ENCODE measurements at regions not wholly inside any gene's neighbourhood (a gene's known extent, or its start where the extent isn't known, plus 50 kb on each side); places are given as distances from the start of the nearest gene placed in this dataset.
A peak's percentile ranks its signal among the peaks of the same experiment; 100 is the strongest.

DNA sequence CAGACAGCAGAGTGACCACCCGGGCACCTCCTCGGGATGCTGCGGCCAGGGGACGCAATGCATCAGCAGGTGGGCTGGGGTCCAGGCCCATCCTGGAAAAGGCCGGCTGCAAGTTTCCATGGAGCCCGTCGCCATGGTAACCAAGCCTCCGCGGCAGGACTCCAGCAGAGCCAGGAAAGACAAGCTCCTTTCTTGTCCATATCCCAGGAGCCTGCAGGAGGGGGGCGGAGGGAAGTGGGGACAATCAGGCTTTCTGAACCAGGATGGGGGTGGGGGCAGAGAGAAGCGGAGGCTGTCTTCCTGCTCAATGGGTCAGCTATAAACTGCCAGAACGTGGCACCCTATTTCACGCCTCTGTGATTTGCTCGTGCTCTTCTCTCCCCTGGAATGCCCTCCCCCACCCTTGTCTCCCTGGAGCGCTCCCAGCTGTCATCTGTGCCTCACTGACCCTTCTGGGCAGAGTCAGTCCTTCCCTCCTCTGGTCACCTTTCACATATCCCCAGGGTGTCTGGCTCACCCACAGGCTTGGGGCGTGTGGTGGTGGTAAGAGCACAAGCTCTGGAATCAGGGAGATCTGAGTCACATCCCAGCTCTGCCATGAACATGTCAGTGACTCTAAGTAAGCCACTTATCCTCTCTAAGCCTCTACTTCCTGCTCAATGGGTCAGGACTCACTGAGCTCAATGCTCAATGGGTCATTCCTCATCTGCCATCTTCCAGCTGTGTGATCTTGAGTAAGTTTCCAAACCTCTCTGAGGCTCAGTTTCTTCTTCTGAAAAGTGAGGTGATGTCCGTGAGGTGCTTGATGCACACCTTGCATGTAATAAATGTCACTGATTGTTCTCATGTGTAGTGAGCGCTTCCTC is 58.9 kb upstream of the LAPTM5 start:
- H3K27ac ChIP-seq, result peak overlapping the region in 3 of 5 donors; percentile 72 to 97 (median 93)
- no peak overlapping the region for H3K4me3 ChIP-seq
- peaks cover 0 to 50% (median 0%) of the 10 kb centered on the region in 3 donors for H3K27me3 ChIP-seq
- no peaks in the 10 kb centered on the region for H3K36me3 ChIP-seq
- DNase-seq, result peak in 1 of 2 donors; percentile 92
- no peaks in the 10 kb centered on the region for H3K9me3 ChIP-seq
- peaks cover 0 to 47% (median 22%) of the 10 kb centered on the region in 4 donors for H3K4me1 ChIP-seq
- WGBS, 5 donors, result 16 to 28% (median 20%) methylated on average over 18 of the region's 18 CpGs
- intact Hi-C loops (cut with DNase I; ENCODE audit: low total_unique reads), result no loop called here
- no peak for TF ChIP-seq EP300 (IDR thresholded peaks at IDR 0.05)
- TF ChIP-seq POLR2A (IDR thresholded peaks at IDR 0.05), result no peak
- no peak for TF ChIP-seq CTCF (IDR thresholded peaks at IDR 0.05)
- TF ChIP-seq POLR2AphosphoS5 (IDR thresholded peaks at IDR 0.05), result peak in 2 of 3 donors; percentile 2 to 72

GRCh38 chr1:30815556-30815955 is 58.0 kb upstream of the LAPTM5 start:
- no peak overlapping the region for H3K4me3 ChIP-seq
- 84 to 91% (median 87%) methylated on average over 8 of the region's 8 CpGs for WGBS, 5 donors
- H3K9me3 ChIP-seq, result no peaks in the 10 kb centered on the region
- H3K4me1 ChIP-seq, result peaks cover 0 to 43% (median 15%) of the 10 kb centered on the region in 4 donors
- H3K36me3 ChIP-seq, result no peaks in the 10 kb centered on the region
- no peak for TF ChIP-seq EP300 (IDR thresholded peaks at IDR 0.05)
- no peak for TF ChIP-seq POLR2AphosphoS5 (IDR thresholded peaks at IDR 0.05)
- TF ChIP-seq CTCF (IDR thresholded peaks at IDR 0.05), result no peak
- no peak for TF ChIP-seq POLR2A (IDR thresholded peaks at IDR 0.05)
- H3K27ac ChIP-seq, result peak overlapping the region in 3 of 5 donors; percentile 72 to 97 (median 93)
- intact Hi-C loops (cut with DNase I; ENCODE audit: low total_unique reads), result no loop called here
- DNase-seq, result no peak
- H3K27me3 ChIP-seq, result peaks cover 0 to 53% (median 0%) of the 10 kb centered on the region in 3 donors

DNA sequence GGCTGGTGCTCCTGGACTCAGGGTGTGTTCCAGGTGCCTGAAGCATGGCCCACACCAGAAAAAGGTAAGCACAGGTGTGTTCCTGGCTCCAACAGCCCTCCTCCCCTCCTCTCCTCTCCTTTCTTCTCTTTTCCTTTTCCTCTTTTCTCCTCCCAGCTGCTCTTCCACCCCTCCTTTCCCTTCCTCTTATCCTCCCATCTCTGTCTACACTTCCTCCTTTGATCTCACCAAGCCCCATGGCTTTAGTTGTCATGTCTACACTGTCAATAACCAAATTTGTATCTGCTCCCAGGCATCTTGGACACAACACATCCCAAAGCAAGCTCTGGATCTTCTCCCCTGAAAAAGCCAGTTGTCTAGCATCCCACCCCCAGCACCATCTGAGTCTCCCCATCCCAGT is 56.7 kb upstream of the LAPTM5 start:
- TF ChIP-seq POLR2AphosphoS5 (IDR thresholded peaks at IDR 0.05) (no peak), CTCF (IDR thresholded peaks at IDR 0.05) (no peak), EP300 (IDR thresholded peaks at IDR 0.05) (no peak), POLR2A (IDR thresholded peaks at IDR 0.05) (no peak)
- intact Hi-C loops (cut with DNase I; ENCODE audit: low total_unique reads), result no loop called here

GRCh38 chr1:30812076-30812475 is 54.5 kb upstream of the LAPTM5 start:
- intact Hi-C loops (cut with DNase I; ENCODE audit: low total_unique reads), result no loop called here
- TF ChIP-seq POLR2A (IDR thresholded peaks at IDR 0.05) (no peak), CTCF (IDR thresholded peaks at IDR 0.05) (no peak)
- Histone ChIP-seq H3K4me3 (no peak overlapping the region), H3K9me3 (no peaks in the 10 kb centered on the region), H3K36me3 (no peaks in the 10 kb centered on the region), H3K27me3 (peaks cover 0 to 50% (median 3%) of the 10 kb centered on the region in 3 donors), H3K4me1 (peaks cover 10 to 35% (median 23%) of the 10 kb centered on the region in 4 donors), H3K27ac (no peak overlapping the region)
- DNase-seq, result no peak
- WGBS, 5 donors, result 68 to 84% (median 74%) methylated on average over 3 of the region's 3 CpGs

More for the DNA sequence above, 56.7 kb upstream of the LAPTM5 start:
- H3K4me1 ChIP-seq, result peaks cover 0 to 44% (median 15%) of the 10 kb centered on the region in 4 donors
- H3K27ac ChIP-seq, result no peak overlapping the region
- no peaks in the 10 kb centered on the region for H3K9me3 ChIP-seq
- H3K36me3 ChIP-seq, result no peaks in the 10 kb centered on the region
- peaks cover 0 to 53% (median 0%) of the 10 kb centered on the region in 3 donors for H3K27me3 ChIP-seq
- H3K4me3 ChIP-seq, result no peak overlapping the region
- no peak for DNase-seq

Data from stomach (tissue), 8 donors.